ENCODE measurements at regions not wholly inside any gene's neighbourhood (a gene's known extent, or its start where the extent isn't known, plus 50 kb on each side); places are given as distances from the start of the nearest gene placed in this dataset.

DNA sequence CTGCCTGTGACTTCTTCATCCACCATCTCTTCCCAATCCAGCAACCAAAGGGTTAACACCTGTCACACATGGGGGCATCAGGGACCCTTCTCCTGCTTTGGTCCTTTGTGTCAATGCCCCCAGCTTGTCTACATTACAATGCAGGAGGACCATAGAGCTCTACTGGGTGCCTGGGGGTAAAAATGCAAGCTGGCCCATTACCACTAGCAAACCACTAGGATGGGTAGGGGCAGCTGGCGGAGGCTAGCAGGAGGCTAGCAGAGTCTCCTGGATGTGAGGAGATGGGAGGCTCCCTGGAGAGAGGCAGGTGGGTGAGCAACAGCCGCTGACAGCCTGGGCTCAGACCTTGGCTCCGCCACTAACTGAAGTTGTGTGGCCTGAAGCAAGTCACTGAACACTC lies 153.4 kb upstream of the SKOR2 start:
- TF ChIP-seq EZH2phosphoT487 (IDR thresholded peaks at IDR 0.05; ENCODE audit: low read depth, severe bottlenecking, unreplicated experiment) = no peak
- TF ChIP-seq, protein P1, sequence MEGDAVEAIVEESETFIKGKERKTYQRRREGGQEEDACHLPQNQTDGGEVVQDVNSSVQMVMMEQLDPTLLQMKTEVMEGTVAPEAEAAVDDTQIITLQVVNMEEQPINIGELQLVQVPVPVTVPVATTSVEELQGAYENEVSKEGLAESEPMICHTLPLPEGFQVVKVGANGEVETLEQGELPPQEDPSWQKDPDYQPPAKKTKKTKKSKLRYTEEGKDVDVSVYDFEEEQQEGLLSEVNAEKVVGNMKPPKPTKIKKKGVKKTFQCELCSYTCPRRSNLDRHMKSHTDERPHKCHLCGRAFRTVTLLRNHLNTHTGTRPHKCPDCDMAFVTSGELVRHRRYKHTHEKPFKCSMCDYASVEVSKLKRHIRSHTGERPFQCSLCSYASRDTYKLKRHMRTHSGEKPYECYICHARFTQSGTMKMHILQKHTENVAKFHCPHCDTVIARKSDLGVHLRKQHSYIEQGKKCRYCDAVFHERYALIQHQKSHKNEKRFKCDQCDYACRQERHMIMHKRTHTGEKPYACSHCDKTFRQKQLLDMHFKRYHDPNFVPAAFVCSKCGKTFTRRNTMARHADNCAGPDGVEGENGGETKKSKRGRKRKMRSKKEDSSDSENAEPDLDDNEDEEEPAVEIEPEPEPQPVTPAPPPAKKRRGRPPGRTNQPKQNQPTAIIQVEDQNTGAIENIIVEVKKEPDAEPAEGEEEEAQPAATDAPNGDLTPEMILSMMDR (IDR thresholded peaks at IDR 0.05; ENCODE audit: poor library complexity) = no peak
- TF ChIP-seq EZH2 (IDR thresholded peaks at IDR 0.05; ENCODE audit: borderline replicate concordance) = no peak
- no peaks in the 10 kb centered on the region for H3K9me3 ChIP-seq (ENCODE audit: low read depth)
- H3K4me2 ChIP-seq = no peak overlapping the region
- no peak overlapping the region for H2AFZ ChIP-seq
- H3K27ac ChIP-seq = no peak overlapping the region
- H3K79me2 ChIP-seq = no peaks in the 10 kb centered on the region
- H3K27me3 ChIP-seq = no peaks in the 10 kb centered on the region
- DNase-seq (ENCODE audit: low spot score) = no peak
- H4K20me1 ChIP-seq (ENCODE audit: insufficient read depth, poor library complexity, severe bottlenecking) = no peaks in the 10 kb centered on the region
- H3K4me3 ChIP-seq = no peak overlapping the region
- H3K9me2 ChIP-seq (replicated peaks; ENCODE audit: insufficient read depth) = no peaks in the 10 kb centered on the region
- WGBS (ENCODE audit: low lambda C conversion rate, missing lambda C conversion rate) = 79% methylated on average over 3 of the region's 3 CpGs
- H3K36me3 ChIP-seq (replicated peaks; ENCODE audit: insufficient read depth, low read depth) = no peaks in the 10 kb centered on the region
- no peaks in the 10 kb centered on the region for H3K4me1 ChIP-seq (ENCODE audit: insufficient read depth)

GRCh38 chr18:47403949-47404348 lies 152.5 kb upstream of the SKOR2 start:
- no peaks in the 10 kb centered on the region for H4K20me1 ChIP-seq (ENCODE audit: insufficient read depth, poor library complexity, severe bottlenecking)
- H2AFZ ChIP-seq = no peak overlapping the region
- no peak for TF ChIP-seq EZH2 (IDR thresholded peaks at IDR 0.05; ENCODE audit: borderline replicate concordance)
- no peak for TF ChIP-seq EZH2phosphoT487 (IDR thresholded peaks at IDR 0.05; ENCODE audit: low read depth, severe bottlenecking, unreplicated experiment)
- TF ChIP-seq, protein P1 (IDR thresholded peaks at IDR 0.05; ENCODE audit: poor library complexity) = no peak
- no peak overlapping the region for H3K27ac ChIP-seq
- H3K9me3 ChIP-seq (ENCODE audit: low read depth) = no peaks in the 10 kb centered on the region
- H3K36me3 ChIP-seq (replicated peaks; ENCODE audit: insufficient read depth, low read depth) = no peaks in the 10 kb centered on the region
- H3K9me2 ChIP-seq (replicated peaks; ENCODE audit: insufficient read depth) = no peaks in the 10 kb centered on the region
- H3K4me1 ChIP-seq (ENCODE audit: insufficient read depth) = no peaks in the 10 kb centered on the region
- H3K4me2 ChIP-seq = no peak overlapping the region
- no peak overlapping the region for H3K4me3 ChIP-seq
- DNase-seq (ENCODE audit: low spot score) = no peak
- WGBS (ENCODE audit: low lambda C conversion rate, missing lambda C conversion rate) = 73% methylated on average over 3 of the region's 3 CpGs
- H3K79me2 ChIP-seq = no peaks in the 10 kb centered on the region
- no peaks in the 10 kb centered on the region for H3K27me3 ChIP-seq

- no peaks in the 10 kb centered on the region for H3K4me1 ChIP-seq (ENCODE audit: insufficient read depth)
- no peak for TF ChIP-seq EZH2 (IDR thresholded peaks at IDR 0.05; ENCODE audit: borderline replicate concordance)
- TF ChIP-seq, protein P1 (IDR thresholded peaks at IDR 0.05; ENCODE audit: poor library complexity) = no peak
- TF ChIP-seq EZH2phosphoT487 (IDR thresholded peaks at IDR 0.05; ENCODE audit: low read depth, severe bottlenecking, unreplicated experiment) = no peak
- H3K27ac ChIP-seq = no peak overlapping the region
- H3K27me3 ChIP-seq = no peaks in the 10 kb centered on the region
- H3K79me2 ChIP-seq = no peaks in the 10 kb centered on the region
- no peak for DNase-seq (ENCODE audit: low spot score)
- no peak overlapping the region for H3K4me2 ChIP-seq
- H3K36me3 ChIP-seq (replicated peaks; ENCODE audit: insufficient read depth, low read depth) = no peaks in the 10 kb centered on the region
- H3K9me3 ChIP-seq (ENCODE audit: low read depth) = no peaks in the 10 kb centered on the region
- H4K20me1 ChIP-seq (ENCODE audit: insufficient read depth, poor library complexity, severe bottlenecking) = no peaks in the 10 kb centered on the region
- WGBS (ENCODE audit: low lambda C conversion rate, missing lambda C conversion rate) = 73% methylated on average over 8 of the region's 8 CpGs
- H3K9me2 ChIP-seq (replicated peaks; ENCODE audit: insufficient read depth) = no peaks in the 10 kb centered on the region
- H3K4me3 ChIP-seq = no peak overlapping the region
- no peak overlapping the region for H2AFZ ChIP-seq
These were observed 151.9 kb upstream of the SKOR2 start for GRCh38 chr18:47403317-47403716.

DNA sequence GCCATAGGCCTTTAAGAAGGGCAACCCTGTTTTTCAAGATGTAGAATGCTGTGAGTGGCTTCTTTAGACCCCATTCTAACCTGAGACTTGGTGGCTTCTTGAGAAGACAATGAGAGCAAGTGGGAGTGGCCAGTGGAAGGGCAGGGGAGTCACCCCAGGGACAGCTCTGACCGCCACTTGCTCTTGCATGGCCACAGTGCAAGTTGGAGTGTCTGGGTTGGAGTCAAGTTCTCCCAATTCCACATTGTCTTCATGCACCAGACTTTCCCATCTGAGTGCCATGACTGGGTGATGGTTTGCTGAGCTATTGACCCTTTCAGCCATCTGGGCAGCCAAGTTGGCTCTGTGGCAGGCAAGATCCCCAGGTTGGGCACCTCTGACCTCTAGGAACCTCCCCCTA lies 148.0 kb upstream of the SKOR2 start:
- no peak overlapping the region for H3K4me3 ChIP-seq
- no peaks in the 10 kb centered on the region for H3K4me1 ChIP-seq (ENCODE audit: insufficient read depth)
- H3K27me3 ChIP-seq = no peaks in the 10 kb centered on the region
- TF ChIP-seq EZH2phosphoT487 (IDR thresholded peaks at IDR 0.05; ENCODE audit: low read depth, severe bottlenecking, unreplicated experiment) (no peak), EZH2 (IDR thresholded peaks at IDR 0.05; ENCODE audit: borderline replicate concordance) (no peak)
- TF ChIP-seq, protein P1 (IDR thresholded peaks at IDR 0.05; ENCODE audit: poor library complexity) = no peak
- no peaks in the 10 kb centered on the region for H3K9me3 ChIP-seq (ENCODE audit: low read depth)
- H3K4me2 ChIP-seq = no peak overlapping the region
- H3K27ac ChIP-seq = no peak overlapping the region
- H3K79me2 ChIP-seq = no peaks in the 10 kb centered on the region
- no peak overlapping the region for H2AFZ ChIP-seq
- 74% methylated on average over 1 of the region's 1 CpG for WGBS (ENCODE audit: low lambda C conversion rate, missing lambda C conversion rate)
- DNase-seq (ENCODE audit: low spot score) = no peak
- no peaks in the 10 kb centered on the region for H3K9me2 ChIP-seq (replicated peaks; ENCODE audit: insufficient read depth)
- no peaks in the 10 kb centered on the region for H4K20me1 ChIP-seq (ENCODE audit: insufficient read depth, poor library complexity, severe bottlenecking)
- no peaks in the 10 kb centered on the region for H3K36me3 ChIP-seq (replicated peaks; ENCODE audit: insufficient read depth, low read depth)

All from hepatocyte (in vitro differentiated cells).